ENCODE measurements at regions not wholly inside any gene's neighbourhood (a gene's known extent, or its start where the extent isn't known, plus 50 kb on each side); places are given as distances from the start of the nearest gene placed in this dataset.

- Histone ChIP-seq H3K4me3 (ENCODE audit: low read depth, low read length) (no peak overlapping the region), H3K36me3 (ENCODE audit: control insufficient read depth, insufficient read depth, low read length) (no peaks in the 10 kb centered on the region), H3K27me3 (ENCODE audit: control insufficient read depth, insufficient read depth, low read length) (no peaks in the 10 kb centered on the region)
- FAIRE-seq (no peak), DNase-seq (ENCODE audit: low read depth) (no peak)
- TF ChIP-seq CTCF (IDR thresholded peaks at IDR 0.05; ENCODE audit: insufficient read depth, low read length, severe bottlenecking): no peak
These were observed 893.5 kb downstream of the LTN1 start for GRCh38 chr21:28099001-28099705.

- Histone ChIP-seq H3K36me3 (ENCODE audit: control insufficient read depth, insufficient read depth, low read length) (no peaks in the 10 kb centered on the region), H3K27me3 (ENCODE audit: control insufficient read depth, insufficient read depth, low read length) (no peaks in the 10 kb centered on the region), H3K4me3 (ENCODE audit: low read depth, low read length) (no peak overlapping the region)
- no peak for DNase-seq (ENCODE audit: low read depth)
- no peak for FAIRE-seq
- TF ChIP-seq CTCF (IDR thresholded peaks at IDR 0.05; ENCODE audit: insufficient read depth, low read length, severe bottlenecking): no peak
These were observed 901.2 kb downstream of the LTN1 start for GRCh38 chr21:28091466-28091865.

DNA sequence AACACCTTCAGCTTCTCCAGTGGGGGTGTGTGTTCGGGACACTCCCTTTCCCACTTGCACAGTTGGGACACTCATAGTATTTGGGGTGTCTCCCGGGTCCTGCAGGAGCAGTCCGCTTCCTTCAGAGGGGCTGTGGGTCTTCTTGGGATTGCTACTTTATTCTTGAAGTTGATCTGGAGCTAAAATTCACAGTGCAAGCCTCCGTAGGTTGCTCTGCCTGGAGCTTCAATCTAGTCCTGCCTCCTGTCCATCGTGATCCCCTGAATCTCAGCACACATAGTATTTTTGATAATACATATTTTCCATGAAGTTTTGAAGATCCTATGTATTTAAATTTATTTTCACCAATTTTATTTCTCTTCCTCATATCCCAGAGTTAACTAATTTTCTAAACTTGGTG lies 902.1 kb downstream of the LTN1 start:
- Histone ChIP-seq H3K4me3 (ENCODE audit: low read depth, low read length) (no peak overlapping the region), H3K36me3 (ENCODE audit: control insufficient read depth, insufficient read depth, low read length) (no peaks in the 10 kb centered on the region), H3K27me3 (ENCODE audit: control insufficient read depth, insufficient read depth, low read length) (no peaks in the 10 kb centered on the region)
- no peak for TF ChIP-seq CTCF (IDR thresholded peaks at IDR 0.05; ENCODE audit: insufficient read depth, low read length, severe bottlenecking)
- DNase-seq (ENCODE audit: low read depth): no peak
- no peak for FAIRE-seq

GRCh38 chr21:28089599-28090441 lies 902.9 kb downstream of the LTN1 start:
- DNase-seq (ENCODE audit: low read depth) (peak; percentile 4), FAIRE-seq (no peak)
- no peaks in the 10 kb centered on the region for H3K36me3 ChIP-seq (ENCODE audit: control insufficient read depth, insufficient read depth, low read length)
- H3K27me3 ChIP-seq (ENCODE audit: control insufficient read depth, insufficient read depth, low read length): no peaks in the 10 kb centered on the region
- no peak overlapping the region for H3K4me3 ChIP-seq (ENCODE audit: low read depth, low read length)
- no peak for TF ChIP-seq CTCF (IDR thresholded peaks at IDR 0.05; ENCODE audit: insufficient read depth, low read length, severe bottlenecking)

DNA sequence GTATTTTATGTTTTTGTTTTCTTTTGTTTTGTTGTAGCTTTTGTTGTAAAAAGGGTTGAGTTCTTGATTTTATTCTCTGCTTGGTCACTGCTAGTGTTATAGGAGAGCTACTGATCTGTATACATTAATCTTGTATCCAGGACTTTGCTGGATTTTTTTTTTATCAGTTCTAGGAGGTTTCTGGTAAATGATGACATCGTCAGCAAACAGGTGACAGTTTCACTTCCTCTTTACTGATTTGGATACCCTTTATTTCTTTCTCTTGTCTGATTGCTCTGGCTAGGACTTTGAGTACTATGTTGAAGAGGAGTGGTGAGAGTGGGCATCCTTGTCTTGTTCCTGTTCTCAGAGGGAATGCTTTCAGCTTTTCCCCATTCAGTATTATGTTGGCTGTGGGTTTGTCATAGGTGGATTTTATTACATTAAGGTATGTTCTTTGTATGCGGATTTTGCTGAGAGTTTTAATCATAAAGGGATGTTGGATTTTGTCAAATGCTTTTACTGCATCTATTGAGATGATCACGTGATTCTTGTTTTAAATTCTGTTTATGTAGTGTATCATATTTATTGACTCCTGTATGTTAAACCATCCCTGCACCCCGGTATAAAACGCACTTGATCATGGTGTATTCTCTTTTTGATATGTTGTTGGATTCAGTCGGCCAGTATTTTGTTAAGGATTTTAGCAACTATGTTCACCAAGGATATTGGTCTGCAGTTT lies 905.7 kb downstream of the LTN1 start:
- DNase-seq (ENCODE audit: low read depth) (no peak), FAIRE-seq (no peak)
- Histone ChIP-seq H3K4me3 (ENCODE audit: low read depth, low read length) (no peak overlapping the region), H3K27me3 (ENCODE audit: control insufficient read depth, insufficient read depth, low read length) (no peaks in the 10 kb centered on the region), H3K36me3 (ENCODE audit: control insufficient read depth, insufficient read depth, low read length) (no peaks in the 10 kb centered on the region)
- TF ChIP-seq CTCF (IDR thresholded peaks at IDR 0.05; ENCODE audit: insufficient read depth, low read length, severe bottlenecking): no peak
